Astrocyte of the hippocampus (primary cell): ENCODE measurements at regions not wholly inside any gene's neighbourhood (a gene's known extent, or its start where the extent isn't known, plus 50 kb on each side); places are given as distances from the start of the nearest gene placed in this dataset.

Experiments used
- DNase-seq: peaks from one replicate; pipeline ENCODE4 v3.0.0; 2011; ENCODE audit warnings: low read depth, low spot score

DNA sequence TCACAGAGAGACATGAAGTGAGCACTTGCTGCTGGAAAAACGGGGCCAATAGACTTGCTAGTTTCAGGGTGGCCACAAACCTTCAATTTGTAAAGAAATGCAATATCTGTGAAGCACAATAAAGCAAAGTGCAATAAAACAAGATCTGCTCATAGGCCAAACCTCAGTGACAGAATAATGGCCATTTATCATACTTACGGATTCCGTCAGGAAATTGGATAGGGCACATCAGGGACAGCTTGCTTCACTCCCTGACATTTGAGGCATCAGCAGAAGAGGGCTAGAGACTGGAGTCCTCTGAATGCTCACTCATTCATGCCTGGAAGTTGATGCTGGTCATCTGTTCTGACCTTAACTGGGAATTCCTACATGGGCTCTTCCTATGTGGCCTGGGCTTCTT lies 165.5 kb upstream of the OPRM1 start:
- DNase-seq, result no peak

DNA sequence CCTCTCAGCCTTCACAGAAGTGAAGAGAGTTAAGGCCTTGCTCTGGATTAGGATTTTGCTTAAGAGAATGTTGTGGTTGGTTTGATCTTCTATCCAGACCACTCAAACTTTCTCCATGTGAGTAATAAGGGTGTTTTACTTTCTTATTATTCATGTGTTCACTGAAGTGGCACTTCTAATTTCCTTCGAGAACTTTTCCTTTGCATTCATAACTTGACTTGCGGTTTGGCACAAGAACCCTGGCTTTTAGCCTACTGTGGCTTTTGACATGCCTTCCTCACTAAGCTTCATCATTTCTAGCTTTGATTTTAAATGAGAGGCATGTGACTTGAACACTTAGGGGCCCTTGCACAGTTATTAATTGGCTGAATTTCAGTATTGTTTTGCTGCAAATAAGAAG lies 166.1 kb upstream of the OPRM1 start:
- DNase-seq, result peak; percentile 89

DNA sequence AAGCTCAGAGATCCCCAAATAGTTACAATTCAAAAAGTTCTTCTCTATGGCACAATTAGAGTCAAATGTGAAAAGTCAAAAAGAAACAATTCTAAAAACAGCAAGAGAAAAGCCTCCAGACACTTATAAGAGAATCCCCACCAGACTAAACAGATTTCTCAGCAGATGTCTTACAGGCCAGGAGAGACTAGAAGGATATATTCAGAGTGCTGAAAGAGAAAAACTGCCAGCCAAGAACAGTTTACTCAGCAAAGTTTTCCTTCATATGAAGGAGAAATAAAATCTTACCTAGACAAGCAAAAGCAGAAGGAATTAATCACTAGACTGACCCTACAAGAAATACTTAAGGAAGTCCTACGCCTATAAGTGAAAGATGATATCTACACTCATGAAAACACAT lies 176.1 kb upstream of the OPRM1 start:
- no peak for DNase-seq

DNA sequence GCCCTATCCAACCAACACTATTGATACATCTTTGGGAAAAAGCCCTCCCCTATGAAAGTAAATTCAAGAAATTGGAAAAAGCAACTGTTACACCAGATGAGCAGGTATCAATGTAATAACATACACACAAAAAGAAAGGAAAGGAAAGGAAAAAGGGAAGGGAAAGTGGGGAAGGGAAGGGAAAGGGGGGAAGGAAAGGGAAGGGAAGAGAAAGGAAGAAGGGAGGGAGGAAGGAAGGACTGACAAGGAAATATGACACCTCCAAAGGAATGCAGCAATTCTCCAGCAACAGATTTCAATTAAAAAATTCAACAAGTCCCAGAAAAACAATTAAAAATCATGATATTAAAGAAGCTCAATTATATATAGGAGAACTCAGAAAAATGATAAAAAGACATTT lies 176.9 kb upstream of the OPRM1 start:
- DNase-seq, result no peak

DNA sequence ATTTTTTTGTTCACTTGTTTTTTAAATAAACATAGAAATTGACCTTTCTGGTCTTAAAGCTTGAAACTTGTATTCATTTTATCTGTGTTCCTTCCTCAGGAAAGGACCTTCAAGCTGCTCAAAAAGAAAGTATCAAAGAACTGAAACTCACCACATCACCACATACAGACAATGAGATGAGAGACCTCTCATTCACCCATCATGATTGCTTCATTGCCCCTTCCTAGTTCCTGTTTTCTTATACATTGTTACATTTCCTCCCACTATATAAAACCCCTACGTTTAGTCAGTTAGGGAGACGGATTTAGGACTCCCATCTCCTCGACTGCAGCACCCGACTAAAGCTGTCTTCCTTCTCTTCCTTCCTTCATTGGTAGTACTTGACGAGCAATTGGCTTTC lies 180.5 kb upstream of the OPRM1 start:
- no peak for DNase-seq

DNA sequence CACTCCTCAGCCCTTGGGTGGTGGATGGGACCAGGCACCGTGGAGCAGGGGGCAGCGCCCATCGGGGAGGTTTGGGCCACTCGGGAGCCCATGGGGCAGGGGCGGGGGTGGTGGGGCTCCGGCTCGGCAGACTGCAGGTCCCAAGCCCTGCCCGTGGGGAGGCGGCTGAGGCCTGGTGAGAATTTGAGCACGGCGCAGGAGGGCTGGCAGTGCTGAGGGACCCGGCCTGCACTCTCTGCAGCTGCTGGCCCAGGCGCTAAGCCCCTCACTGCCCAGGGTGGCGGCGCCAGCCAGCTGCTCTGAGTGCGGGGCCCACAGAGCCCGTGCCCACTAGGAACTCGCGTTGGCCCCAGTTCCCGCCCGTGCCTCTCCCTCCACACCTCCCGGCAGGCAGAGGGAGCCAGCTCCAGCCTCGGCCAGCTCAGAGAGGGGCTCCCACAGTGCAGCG lies 182.1 kb upstream of the OPRM1 start:
- no peak for DNase-seq

DNA sequence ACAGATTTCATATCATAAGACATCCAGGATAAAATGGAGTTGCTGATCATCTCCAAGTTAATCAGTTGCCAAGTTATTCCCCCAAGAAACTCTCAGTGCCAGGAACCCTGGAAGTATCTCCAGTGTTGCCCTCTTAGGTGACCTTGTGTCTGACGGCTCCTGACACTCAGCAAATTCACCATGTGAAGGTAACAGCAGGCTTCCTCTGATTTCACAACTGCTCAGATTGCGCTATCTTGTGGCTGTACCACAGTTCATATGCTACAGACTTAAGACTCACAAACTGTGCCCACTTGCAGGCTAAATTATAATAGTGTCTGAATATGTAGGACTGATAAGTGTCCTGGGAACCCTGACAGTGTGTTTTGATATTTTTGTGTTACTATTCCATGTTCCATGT lies 186.6 kb upstream of the OPRM1 start:
- DNase-seq, result no peak

DNA sequence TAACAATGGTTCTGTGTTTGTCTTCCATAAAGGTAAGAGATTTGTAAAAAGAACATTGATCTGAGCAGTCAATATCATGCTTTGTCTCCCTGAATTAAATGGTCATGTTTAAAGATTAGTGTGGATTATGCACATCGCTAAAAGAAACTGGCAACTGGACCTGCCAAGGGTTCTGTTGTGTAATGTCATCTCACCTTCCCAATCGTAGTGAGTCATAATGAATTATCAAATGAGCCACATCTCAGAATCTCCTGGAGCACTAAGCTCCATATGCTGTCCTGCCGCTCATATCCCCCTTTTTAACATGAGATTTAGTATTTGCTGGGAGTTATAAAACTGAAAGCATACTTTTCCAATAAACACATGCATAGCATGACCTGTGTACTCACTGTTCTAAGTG lies 187.0 kb upstream of the OPRM1 start:
- DNase-seq, result no peak

DNA sequence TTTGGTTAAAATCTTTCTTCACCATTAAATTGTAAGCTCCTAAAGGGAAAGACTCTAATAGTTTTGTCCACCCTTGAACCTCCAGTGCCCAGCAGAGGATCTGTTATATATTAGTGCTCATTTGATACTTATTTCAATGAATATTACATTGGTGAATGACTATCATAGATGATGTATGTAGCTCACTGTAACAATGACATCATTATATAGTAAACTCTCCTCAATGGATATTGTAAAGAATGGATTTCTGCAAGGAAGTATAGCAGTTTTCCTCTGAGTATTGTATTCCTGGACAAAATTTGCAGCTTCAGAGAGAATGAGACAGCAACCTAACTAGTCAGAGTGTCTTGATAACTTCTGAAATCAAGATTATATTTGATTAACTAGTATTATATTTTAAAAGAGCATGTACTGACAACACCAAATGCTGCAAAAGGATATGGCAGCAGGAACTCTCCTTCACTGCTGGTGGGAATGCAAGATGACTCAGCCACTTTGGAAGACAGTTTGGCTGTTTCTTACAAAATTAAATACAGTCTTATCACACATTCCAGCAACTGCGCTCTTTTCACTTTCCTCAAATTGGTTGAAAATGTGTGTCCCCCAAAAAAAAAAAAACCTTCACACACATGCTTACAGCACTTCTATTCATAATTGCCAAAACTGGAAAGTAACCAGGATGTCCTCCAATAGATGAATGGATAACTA lies 189.8 kb upstream of the OPRM1 start:
- peak; percentile 32 for DNase-seq

DNA sequence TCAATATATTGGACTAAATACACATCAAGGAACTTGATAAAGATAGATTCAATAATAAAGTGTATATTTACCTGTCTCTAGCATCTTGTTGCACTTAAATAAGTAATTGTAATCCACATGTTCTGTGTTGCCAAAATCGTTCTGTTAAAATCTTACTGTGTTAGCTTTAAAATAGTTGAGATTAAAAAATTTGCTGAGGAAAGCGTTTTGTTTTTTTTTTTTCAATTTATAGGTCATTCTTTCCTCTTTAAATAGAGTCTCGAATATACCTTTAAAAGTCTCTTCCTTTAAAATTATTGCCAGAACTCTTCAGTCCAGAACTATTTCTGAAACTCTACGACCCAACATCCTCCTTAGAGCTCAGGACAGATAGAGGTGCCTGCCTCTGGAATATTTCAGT lies 195.6 kb upstream of the OPRM1 start:
- no peak for DNase-seq

DNA sequence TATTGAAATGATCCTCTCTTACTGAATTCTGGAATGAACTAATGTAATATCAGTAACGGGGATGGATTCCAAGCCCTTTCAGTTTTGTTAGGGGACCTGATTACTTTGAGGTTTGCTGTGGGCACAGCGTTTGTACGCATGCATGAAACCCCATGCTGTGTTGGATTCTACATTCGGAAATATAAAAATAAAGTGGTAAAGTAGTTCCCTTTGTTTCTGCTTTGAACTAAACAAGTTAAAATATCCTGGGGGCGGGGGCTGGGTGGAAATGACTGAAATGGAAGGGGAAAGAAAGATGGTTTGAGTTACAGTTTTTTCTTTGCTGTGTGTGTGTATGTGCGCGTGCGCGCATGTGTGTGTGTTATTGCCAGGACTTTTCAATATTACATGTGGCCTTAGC lies 196.5 kb upstream of the OPRM1 start:
- DNase-seq, result no peak

DNA sequence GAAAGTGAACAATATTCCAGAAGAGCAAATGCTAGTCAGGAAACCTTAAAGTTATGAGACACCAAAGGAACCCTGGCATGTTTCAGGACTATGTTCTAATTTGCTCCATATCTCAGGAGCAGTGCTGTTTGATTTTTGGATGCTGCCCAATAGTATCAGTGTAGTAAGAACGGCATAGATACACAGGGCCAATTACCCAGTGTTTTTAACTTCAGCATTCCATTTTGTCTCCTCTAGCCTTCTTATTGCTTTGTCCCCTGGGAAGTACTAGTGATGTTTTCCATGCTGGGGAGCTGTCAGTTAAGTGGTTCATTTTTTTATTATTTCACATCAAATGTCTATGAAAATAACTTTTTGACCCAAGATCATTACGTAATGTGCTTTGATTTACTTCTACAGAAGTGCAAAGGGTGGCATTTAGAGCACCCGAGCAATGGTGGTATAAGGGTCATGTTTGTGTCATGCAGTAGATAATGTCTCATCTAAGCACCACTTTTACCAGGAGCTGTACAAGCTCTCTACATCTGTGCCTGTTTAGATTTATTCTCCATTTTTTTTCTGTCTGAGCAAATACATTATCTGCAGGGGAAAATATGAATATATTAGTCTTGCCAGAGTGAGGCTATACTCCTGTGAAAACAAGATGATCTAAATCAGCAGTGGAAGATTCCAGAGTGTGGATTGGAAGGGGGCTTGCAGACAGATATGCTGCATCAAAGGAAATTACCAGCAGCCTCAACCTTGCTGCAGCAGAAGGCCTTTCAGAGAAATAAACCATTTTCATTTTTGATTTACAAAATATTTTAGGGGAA lies 198.8 kb upstream of the OPRM1 start:
- DNase-seq, result peak; percentile 3

DNA sequence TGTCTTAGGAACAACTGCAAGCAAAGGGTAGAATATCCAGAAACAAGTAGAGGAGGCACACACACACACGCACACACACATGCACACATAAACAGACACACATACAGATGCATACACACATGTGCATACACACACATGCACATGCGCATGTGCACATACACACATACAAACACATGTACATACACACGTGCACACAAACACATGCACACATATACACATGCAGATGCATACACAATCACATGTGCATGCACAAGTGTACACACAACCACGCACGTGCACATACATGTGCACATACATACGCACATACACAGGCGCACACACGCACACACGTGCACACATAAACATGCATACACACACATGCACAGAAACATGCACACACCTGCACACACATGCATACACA lies 206.5 kb upstream of the OPRM1 start:
- DNase-seq, result no peak

DNA sequence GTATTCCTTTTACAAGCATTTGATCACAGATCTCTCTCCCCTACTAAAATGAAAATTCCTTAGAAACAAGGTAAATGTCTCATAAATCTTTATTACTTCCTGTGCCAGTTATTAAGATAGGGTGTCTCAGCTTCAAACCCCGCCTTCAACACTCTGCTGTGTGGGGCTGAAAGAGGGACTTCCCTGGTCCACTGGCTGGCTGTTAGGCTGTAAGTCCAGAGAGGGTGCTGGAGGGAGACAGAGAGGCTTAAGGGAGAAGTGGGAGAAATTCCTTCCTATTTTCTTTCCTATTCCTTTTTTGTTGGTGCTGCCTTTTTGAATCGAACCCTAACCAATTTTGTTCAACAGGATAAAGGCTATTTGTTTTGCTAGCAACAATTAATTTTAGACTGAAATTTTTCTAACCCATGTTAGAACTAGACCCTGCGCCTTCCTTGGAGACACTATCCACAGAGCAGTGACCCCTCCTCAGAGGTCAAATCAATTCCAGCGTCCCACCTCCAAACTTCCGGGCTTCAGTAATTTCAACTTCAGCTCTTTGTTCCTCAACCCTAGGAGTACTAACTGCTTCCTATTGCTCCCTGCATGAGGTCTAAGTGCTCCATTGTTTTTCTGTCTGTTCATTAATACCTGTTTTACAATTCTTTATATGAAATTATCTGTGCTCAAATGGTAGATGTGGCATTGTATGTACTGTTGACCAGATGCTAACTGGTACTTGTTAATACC lies 207.5 kb upstream of the OPRM1 start:
- DNase-seq, result no peak

DNA sequence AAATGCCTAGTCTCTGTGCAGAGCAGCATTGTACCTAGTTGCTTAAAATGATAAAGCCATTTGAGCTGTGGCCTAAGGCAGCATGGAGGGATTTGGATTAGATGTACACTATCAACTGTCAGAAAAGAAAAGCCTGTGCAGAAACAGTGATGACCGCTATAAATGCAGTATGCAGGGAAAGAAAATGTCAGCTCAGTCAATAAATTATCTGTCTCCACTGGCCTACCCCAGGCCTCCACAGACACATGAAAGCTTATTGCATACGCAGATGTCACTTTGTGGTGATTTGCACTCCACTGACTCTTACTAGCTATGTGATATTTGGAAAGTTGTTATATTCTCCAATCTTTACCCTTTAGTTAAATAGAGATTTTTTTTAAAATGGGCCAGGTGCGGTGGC lies 221.9 kb upstream of the OPRM1 start:
- no peak for DNase-seq

DNA sequence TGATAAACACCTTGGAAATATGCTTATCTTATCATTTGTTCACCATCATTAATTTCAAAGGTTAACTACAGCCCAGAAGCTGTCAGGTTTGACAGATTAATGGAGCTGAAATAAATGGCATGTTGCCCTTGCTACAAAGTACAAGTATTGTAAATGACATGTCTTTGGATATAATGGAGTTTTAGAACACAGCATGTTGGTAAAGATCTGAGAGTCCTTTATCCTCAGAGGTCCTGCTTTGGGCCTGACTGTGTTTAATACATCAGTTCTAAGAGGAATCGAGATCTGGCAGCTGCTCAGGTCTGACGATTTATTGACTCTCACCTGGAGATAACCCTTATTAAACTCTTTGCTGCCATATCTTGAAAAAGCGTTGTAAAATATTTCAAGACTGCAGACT lies 222.7 kb upstream of the OPRM1 start:
- DNase-seq, result peak; percentile 16

DNA sequence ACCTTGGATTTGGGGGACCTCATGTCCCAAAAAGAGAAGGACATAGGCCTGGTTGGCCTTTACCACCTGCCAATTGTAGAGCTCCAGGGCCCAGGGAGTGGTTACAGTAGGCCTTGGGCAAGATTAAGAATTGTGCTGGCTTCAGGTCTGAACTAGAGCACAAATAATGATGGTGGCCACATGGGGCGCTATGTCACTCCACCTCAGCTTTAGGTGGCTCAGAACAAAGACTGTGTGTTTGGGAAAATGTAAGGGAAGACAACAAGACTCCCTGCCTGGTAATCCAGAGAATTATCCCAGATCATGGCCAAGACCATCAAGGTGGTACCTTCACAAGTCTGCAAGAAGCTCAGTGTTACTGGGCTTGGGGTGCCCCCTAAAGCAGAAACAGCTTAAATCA lies 224.9 kb upstream of the OPRM1 start:
- DNase-seq, result no peak

DNA sequence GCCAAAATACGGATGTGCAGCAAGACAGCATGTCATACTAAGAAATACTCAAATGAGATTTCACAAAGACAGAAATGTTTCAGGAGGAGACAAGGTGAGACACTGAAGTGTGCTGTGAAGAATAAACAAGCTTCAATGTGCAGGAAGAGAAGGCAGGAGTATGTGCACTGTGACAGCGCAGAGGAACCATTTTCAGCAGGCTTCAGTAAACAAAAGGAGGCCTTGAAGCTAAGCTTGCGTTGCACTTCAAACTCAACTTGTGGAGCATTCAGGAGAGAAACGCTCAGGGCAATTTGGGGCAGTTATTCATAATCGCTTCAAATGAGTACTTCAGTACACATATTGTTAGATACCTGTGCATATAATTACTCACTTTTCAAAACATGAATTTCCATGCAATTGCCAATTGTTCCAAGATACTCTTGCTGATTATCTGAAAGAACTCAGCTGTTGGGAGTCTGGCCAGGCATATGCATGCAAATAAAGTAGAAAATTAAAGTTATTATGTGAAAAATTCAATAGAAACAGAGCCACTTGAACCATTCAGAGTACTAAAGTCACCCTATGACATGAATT lies 234.2 kb upstream of the OPRM1 start:
- DNase-seq, result no peak

DNA sequence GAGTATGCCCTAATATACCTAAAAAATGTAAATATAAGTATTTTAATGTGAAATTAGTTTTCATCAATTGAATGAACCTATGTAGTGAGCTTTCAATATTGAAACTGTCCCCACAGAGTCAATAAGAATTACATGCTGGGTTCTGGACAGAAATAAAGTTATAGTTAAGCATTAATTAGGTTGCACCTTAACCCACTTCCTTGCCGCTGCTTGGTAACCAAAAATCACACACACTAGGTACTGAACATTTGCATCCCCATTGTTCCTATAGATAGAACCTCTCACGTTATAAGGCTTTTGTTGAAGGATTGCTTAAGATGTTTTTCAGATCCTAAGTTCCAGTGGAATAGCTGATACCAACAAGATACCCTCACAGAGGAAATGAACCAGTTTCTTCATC lies 237.1 kb upstream of the OPRM1 start:
- no peak for DNase-seq

DNA sequence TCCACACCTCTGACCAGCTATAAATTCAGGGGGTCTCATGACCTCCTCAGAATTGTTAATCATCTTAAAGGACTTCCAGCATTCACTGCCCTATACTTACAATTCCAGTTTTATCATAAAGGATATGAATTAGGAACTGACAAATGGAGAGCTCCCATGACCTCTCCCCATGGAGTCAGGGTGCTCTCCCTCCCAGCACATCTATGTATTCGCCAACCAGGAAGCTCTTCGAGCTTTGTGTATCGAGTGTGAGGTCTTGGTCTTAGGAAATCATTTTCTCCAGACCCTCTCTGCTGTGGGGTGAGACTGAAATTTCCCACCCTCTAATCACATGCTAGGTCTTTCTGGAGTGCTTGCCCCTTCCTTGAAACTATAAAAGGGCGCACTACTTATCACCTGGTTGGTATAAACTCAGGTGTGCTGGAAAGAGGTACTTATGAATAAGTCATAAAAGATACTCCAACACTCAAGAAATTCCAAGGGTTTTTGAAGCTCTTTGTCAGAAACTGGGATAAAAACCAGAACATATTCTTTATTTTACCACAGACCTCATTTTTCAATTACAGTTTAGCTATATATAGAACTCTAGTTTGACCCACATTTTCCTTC lies 238.4 kb upstream of the OPRM1 start:
- no peak for DNase-seq

DNA sequence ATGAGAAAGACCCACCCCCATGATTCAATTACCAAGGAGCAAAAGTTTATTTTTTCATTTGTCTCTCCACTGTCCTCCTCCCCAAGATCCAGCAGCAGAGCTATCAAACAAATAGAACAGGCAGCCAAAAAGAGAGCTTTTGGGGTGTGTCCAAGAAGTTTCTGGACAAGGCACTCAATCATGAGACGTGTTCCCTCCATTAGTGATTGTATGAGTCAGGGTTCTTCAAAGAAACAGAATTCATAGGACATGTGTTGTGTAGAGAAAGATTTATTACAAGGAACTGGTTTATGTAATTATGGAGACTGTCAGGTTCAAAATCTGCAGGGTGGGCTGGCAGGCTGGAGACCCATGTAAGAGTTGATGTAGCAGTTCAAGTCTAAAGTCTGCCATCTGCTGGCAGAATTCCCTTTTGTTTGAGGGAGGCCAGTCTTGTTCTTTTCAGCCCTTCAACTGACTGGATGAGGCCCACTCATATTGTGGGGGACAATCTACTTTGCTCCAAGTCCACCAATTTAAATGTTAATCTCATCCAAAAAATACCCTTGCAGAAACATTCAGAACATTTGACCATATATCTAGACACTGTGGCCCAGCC lies 248.1 kb upstream of the OPRM1 start:
- DNase-seq, result peak; percentile 5
